MM.1S (cell line): ENCODE measurements at regions not wholly inside any gene's neighbourhood (a gene's known extent, or its start where the extent isn't known, plus 50 kb on each side); places are given as distances from the start of the nearest gene placed in this dataset.

ENCODE experiments used
- DNase-seq: peaks from one replicate; pipeline ENCODE4 v3.0.0-alpha.2; 2015
- H2AFZ ChIP-seq: fragments of 300-600 bp; sonication (generic); 2 replicates; pipeline ENCODE4 v1.6.0; 2016; ENCODE audit warnings: antibody characterized with exemption, low read length
- H3F3A ChIP-seq: fragments of 300-600 bp; sonication (generic); 2 replicates; pipeline ENCODE4 v1.6.1; 2016; ENCODE audit warnings: mild to moderate bottlenecking, antibody characterized with exemption, low read length, moderate library complexity, mixed read lengths; ENCODE audit not compliant: insufficient read depth
- H3K27ac ChIP-seq: fragments of 300-600 bp; sonication (generic); 2 replicates; pipeline ENCODE4 v1.5.1; 2016; ENCODE audit warnings: mild to moderate bottlenecking, low read length
- H3K27me3 ChIP-seq: fragments of 300-600 bp; sonication (generic); replicated peaks from 2 replicates; pipeline ENCODE4 v1.6.0; 2016; ENCODE audit warnings: low read length; ENCODE audit not compliant: insufficient read depth
- H3K36me3 ChIP-seq: fragments of 300-600 bp; sonication (generic); replicated peaks from 2 replicates; pipeline ENCODE4 v1.6.1; 2016; ENCODE audit warnings: mild to moderate bottlenecking, low read length, mixed read lengths; ENCODE audit not compliant: insufficient read depth
- H3K4me1 ChIP-seq: fragments of 300-600 bp; sonication (generic); 2 replicates; pipeline ENCODE4 v1.6.1; 2016; ENCODE audit warnings: low read length, mixed read lengths
- H3K4me2 ChIP-seq: fragments of 300-600 bp; sonication (generic); 2 replicates; pipeline ENCODE4 v1.6.0; 2016; ENCODE audit warnings: low read depth, low read length
- H3K4me3 ChIP-seq: fragments of 300-600 bp; sonication (generic); 2 replicates; pipeline ENCODE4 v1.5.1; 2016; ENCODE audit warnings: low read length, mixed read lengths
- H3K79me2 ChIP-seq: fragments of 300-600 bp; sonication (generic); 2 replicates; pipeline ENCODE4 v1.6.1; 2016; ENCODE audit warnings: mixed run types, low read length, mixed read lengths
- H3K9ac ChIP-seq: fragments of 300-600 bp; sonication (generic); 2 replicates; pipeline ENCODE4 v1.6.1; 2016; ENCODE audit warnings: low read length, mixed read lengths
- H3K9me2 ChIP-seq: fragments of 300-600 bp; sonication (generic); replicated peaks from 2 replicates; pipeline ENCODE4 v1.6.1; 2016; ENCODE audit warnings: mild to moderate bottlenecking, low read length, mixed read lengths; ENCODE audit not compliant: insufficient read depth
- H3K9me3 ChIP-seq: fragments of 300-600 bp; sonication (generic); replicated peaks from 2 replicates; pipeline ENCODE4 v1.6.1; 2016; ENCODE audit warnings: mild to moderate bottlenecking, low read length, mixed read lengths; ENCODE audit not compliant: insufficient read depth
- H4K20me1 ChIP-seq: fragments of 300-600 bp; sonication (generic); 2 replicates; pipeline ENCODE4 v1.6.1; 2016; ENCODE audit warnings: mild to moderate bottlenecking, low read length, moderate library complexity, mixed read lengths; ENCODE audit not compliant: insufficient read depth
- CTCF ChIP-seq: fragments of 300-600 bp; sonication (generic); IDR thresholded peaks from 2 replicates; pipeline ENCODE4 v1.5.1; 2016; ENCODE audit warnings: antibody characterized with exemption, low read length, mixed read lengths
- EZH2 ChIP-seq: fragments of 300-600 bp; sonication (generic); optimal IDR thresholded peaks from 2 replicates; pipeline ENCODE3; 2017; ENCODE audit warnings: low read depth, mild to moderate bottlenecking, antibody characterized with exemption, low read length, mixed read lengths
- EZH2phosphoT487 ChIP-seq: fragments of 300-600 bp; sonication (generic); IDR thresholded peaks from 2 replicates; pipeline ENCODE4 v1.6.1; 2018; ENCODE audit warnings: antibody characterized with exemption, low read length

- Histone ChIP-seq H3K9ac (no peak overlapping the region), H3K4me3 (no peak overlapping the region), H4K20me1 (no peaks in the 10 kb centered on the region), H3K4me1 (no peaks in the 10 kb centered on the region), H3F3A (no peaks in the 10 kb centered on the region), H3K9me3 (no peaks in the 10 kb centered on the region), H2AFZ (no peak overlapping the region), H3K27ac (no peak overlapping the region; the same call in 1 of the 2 replicates), H3K27me3 (no peaks in the 10 kb centered on the region), H3K36me3 (no peaks in the 10 kb centered on the region), H3K4me2 (no peak overlapping the region), H3K9me2 (no peaks in the 10 kb centered on the region), H3K79me2 (no peaks in the 10 kb centered on the region)
- DNase-seq, result no peak
- TF ChIP-seq EZH2phosphoT487 (no peak), CTCF (no peak), EZH2 (no peak)
Measured at GRCh38 chr6:63154535-63154934, 56.7 kb upstream of the FKBP1C start.
